ENCODE measurements at regions not wholly inside any gene's neighbourhood (a gene's known extent, or its start where the extent isn't known, plus 50 kb on each side); places are given as distances from the start of the nearest gene placed in this dataset.
A peak's percentile ranks its signal among the peaks of the same experiment; 100 is the strongest.

DNA sequence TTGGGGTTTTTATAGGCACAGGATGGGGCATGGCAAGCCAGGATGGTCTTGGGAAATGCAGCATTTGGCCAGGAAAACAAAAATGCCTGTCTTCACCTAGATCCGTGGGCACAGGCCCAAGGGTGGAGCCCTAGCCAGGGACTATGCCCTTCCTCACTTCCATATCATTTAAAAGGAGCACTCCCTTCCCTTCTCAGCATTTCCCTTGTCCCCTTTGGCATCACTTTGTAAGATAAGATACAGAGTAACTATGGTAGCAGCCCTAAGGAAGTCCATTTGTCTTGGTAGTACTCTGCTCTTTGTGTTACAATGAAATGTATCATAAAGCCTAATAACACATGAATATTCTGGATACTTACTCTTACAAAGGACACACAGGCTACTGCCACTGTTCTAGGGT lies 1092.6 kb upstream of the TENM4 start:
- no peak for DNase-seq

DNA sequence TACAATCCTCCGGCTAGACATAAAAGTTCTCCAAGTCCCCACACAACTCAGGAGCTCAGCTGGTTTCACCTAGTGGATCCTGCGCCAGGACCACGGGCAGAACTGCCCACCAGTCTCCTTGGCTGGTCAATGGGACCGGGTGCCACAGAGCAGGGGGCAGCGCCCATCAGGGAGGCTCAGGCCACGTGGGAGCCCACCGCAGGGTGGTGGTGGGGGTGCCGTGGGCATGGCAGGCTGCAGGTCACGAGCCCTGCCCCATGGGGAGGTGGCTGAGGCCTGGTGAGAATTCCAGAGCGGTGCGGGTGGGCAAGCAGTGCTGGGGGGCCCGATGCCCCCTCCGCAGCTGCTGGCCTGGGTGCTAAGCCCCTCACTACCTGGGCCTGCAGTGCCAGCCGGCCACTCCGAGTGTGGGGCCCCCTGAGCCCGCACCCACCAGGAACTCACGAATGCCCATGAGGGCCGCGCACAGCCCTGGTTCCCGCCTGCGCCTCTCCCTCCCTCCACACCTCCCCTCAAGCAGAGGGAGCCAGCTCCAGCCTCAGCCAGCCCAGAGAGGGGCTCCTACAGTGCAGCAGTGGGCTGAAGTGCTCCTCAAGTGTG lies 1091.9 kb upstream of the TENM4 start:
- no peak for DNase-seq

DNA sequence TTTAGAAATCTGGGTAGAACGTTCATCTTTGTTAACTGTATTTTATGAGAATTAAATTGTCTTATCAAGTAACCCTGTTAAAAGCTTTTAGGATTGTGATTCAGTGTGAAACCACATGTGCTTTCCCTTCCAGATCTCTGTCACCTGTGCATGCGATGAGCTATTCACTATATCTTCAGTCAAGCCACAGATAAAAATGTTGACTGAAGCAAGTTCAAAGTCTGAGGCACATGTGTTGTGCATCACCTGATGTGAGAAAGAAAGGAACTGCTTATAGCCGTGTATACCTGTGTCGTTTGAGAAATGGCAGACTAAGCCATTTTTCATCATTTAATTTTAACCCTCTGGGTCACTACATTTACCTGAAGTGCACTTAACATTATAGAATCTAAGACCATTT lies 1088.9 kb upstream of the TENM4 start:
- no peak for DNase-seq

DNA sequence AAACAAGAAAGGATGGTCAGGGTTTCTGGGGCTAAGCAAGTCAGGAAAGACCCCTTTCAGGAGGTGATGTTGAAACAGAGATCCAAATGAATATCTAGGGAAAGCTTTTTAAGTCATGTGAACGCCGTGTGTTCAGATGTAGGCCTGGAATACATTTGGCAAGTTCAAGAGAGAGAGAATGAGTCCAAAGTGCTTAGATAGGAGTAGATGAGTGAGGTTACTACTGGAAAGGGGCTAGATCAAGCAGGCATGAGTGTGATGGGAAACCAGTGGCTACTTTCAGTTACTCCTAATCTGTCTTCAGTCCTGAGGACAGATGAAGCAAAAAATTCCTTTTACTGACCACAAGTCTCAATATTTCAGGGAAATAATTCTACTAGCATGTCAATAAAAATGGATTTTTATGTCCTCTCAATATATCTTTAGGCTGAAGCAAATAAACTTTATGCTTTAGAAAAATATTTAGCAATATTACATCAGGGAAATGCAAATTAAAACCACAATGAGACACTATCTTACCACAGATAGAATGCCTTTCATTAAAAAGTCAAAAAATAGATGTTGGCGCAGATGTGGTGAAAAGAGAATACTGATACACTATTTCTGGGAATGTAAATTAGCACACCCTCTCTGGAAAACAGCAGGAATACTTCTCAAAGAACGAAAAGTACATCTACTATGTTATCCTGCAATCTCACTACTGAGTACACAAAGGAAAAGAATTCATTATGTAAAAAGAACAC lies 1085.0 kb upstream of the TENM4 start:
- no peak for DNase-seq

DNA sequence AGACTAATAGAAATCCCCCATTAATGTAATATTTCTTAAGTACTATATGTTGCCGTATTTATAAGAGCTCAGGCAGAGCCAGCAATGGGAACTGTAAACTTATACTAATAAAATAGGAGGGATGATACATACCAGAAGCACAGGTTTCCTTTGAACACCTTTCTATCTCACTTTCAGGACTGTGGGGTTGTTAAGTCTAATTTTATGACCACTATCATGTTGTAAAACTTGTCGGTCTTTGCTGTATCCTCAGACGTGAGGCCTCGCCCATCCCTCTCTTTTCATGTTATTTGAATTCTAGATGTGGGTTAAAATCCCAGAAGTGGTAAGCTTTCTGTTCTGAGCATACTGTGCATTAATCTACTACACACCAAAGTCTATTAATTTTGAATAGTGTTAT lies 1083.5 kb upstream of the TENM4 start:
- DNase-seq: no peak

DNA sequence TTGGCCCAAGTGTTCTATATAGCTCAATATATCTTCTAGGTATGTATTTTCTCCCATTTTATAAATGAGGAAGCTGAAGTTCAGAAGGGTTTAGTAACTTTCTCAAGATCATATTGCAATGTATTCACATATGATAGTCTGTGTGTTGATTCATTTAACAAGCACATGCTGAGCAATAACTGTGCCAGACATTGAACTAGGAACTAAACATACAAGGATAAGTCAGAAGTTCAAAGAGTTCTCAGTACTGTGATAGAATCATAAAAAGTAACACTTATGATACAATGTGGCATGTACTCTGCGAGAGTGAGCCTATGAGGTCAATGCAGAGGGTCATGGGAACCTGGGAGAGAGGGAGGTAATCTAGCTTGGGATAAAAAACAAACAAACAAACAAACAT lies 1082.2 kb upstream of the TENM4 start:
- no peak for DNase-seq

DNA sequence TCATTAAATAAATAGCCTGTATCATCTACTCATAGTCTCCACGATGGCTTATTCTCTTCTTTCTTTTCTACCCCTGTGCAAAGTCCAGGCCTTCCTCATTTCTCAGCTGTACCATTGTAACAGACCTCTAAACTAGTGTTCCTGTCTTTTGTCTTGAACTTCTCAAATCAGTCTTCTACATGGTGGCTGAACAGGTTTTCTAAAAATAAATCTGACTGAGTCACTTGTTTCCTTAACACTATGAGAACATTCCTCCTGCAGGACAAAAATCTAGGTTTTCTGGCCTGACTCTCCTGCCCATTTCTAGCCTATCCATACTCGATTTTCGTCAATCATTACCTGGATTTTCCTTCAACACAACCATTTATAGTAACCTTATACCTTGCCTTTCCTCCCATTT lies 1080.8 kb upstream of the TENM4 start:
- DNase-seq: no peak

DNA sequence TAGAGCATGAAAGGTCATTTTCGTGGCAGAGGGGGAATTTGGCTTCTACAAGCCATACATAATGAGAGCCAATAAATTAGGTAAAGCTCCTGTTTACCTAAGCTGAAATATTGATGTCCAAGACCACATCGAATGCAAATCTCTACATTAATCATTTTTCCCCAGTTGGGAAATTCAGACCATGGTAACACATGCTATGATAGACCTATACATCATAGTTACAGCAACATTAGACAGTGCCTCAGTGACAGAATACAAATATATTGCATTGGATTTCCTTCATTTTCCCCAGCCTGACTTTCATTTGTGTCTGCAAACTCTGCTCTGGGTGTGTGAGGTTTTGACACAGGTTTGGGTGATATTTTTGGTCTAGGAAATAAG lies 1079.7 kb upstream of the TENM4 start:
- DNase-seq: no peak

DNA sequence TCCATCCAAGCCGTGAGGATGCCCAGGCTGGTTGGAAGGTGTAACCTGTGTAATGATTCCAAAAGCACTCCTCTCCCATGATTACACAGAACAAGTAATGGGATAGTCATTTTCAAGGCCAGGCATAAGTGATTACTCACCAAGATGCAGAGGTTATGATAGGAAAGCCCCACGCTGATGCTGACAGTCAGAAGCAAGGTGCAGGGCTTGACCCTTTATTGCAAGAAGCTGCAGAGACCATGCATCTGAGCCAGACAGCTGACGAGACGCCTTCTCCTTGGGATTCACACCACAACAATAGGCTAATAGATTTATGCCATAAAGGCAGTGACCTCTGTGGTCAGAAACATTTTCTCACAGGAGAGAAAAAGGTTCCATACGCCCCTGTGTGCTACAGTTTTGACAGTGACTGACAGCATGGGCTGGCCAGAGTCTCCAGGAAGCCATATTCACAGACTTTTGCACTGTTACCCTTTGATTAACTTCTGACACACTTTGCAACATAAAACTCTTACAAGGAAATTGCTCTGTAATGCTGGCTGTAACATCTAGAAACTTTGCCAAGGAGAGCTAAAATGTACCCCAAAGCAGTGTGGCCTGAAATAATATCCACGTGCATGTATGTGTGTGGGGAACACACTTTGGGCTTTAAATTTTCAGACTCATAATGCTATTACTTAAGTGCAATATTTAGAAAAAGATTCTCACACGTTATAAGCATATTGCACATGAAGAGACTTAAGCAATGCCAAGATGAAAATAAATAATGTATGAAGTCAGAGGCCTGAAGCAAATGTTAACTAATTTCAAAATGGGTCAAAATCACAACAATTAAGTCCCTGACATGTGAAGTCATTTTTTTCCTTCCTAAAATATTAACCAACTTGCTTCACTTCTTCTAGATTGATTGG lies 1079.0 kb upstream of the TENM4 start:
- DNase-seq: peak; percentile 26

DNA sequence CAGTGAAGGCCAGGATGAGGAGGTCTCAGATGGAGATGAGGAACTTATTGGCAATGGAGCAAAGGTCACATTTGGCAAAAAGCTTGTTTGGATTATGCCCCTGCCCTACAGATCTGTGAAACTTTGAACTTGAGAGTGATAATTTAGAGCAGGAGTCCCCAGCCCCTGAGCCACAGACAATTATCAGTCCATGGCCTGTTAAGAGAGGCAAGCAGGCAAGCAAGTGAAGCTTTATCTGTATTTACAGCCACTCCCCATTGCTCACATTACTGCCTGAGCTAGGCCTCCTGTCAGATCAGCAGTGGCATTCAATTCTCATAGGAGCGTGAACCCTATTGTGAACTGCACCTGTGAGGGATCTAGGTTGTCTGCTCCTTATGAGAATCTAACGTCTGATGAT lies 1076.9 kb upstream of the TENM4 start:
- DNase-seq: no peak

DNA sequence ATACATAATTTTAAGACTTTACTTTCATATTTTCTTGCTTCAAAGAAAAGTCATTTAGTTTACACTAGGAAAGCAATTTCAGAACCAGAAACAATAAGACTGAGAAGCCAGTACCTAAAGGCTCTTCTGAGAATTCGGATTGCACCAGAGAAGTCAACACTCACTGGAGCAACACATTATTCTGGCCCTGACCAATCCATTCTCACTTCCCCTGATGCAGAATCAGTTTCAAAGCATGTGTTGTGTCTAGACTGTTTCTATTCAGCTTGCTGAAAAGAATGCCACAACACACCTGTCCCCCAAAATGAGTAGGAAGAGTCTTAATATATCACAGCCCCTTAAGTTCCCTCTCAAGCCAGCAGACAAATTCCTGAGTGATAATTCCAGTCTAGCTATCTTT lies 1074.3 kb upstream of the TENM4 start:
- DNase-seq: no peak

DNA sequence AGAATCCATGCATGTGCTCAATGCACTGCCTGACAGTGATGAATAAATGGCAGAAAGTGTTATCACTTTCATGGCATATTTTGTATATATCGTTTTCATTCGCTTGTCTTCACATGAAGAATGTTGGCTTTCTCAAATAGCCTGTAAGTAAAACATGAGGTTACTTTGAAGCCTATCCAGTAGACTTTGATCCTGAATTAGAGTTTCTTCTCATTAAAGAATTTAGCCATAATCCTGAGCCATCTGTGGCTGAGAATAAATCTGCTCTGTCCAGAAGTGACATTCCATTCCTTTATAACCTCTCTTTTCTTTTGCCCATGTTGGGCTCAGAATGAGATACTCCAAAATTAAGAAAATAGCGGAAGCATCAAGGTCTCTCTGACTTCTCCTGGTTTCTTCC lies 1071.7 kb upstream of the TENM4 start:
- DNase-seq: no peak

DNA sequence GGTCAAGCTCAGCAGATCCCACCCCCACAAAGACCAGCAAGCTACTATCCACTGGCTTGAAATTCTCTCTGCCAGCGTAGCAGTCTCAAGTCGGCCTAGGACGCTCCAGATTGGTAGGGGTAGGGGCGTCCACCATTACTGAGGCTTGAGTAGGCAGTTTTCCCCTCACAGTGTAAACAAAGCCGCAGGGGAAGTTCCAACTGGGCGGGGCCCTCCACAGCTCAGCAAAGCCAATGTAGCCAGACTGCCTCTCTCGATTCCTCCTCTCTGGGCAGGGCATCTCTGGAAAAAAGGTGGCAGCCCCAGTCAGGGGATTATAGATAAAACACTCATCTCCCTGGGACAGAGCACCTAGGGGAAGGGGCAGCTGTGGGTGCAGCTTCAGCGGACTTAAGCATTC lies 1064.9 kb upstream of the TENM4 start:
- DNase-seq: no peak

DNA sequence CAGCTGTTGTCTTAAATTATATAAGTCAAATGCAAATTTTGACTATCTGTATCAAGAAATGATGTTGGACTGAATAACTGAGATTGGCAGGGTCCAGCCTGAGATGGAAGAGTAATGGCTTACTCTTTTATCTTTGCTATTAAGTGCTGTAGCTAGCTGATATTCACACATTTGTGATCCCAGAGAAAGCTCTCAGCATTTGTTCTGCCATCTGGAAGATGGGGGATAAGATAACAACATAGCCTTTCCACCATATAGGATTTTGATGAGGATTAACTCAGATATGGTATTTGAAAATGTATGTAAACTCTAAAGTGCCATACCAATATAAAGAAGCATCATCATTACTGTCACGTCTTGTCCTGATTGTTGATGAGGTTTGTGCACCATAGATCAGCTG lies 1063.2 kb upstream of the TENM4 start:
- DNase-seq: no peak

DNA sequence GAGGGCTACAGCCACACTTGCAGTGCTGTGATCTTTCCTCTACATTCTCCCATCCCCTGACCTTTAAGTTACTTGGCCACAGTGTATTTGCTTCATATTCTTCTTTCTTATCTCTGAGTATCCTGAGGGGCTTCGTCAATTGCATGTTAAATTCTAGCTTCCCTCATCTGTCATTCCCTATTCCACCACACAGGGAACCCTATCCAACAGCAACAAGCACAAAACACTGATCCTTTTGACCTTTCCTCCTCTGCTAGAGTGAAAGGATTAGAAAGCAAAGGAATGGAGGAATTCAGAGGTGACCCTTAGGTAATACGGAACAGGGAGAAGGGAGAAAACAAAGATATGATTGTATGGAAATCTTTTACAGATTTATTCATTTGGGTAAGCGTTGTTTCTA lies 1061.7 kb upstream of the TENM4 start:
- DNase-seq: no peak

DNA sequence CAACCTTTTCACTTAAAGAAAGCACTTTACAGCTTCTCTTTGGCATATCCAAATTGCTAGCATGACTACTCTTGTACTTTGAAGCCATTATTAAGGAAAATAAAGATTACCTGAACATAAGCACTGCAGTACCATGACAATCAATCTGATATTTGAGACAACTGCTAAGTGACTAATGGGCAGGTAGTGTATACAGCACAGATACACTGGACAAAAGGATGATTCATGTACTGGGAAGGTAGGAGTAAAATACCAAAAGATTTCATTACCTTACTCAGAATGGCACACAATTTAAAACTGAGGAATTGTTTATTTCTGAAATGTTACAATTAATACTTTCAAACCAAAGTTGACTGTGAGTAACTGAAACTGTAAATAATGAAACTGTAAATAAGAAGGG lies 1054.3 kb upstream of the TENM4 start:
- no peak for DNase-seq

DNA sequence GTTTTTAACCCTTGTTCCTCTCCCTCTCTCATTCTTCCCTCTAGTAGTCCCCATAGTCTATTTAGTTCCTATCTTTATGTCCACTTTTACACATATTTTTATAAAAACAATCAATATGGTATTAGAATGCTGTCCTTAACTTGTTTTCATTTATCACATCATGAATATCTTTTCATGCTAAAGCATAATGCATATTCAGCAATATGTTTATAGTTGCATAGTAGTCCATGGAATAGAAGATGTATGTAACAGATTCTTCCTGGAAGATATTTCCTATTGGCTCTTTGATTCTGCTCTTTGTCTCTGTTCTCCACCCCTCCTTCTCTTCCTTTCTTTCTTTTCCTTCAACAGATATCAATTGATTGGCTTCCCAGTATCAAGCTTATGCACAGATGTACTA lies 1047.1 kb upstream of the TENM4 start:
- DNase-seq: no peak

DNA sequence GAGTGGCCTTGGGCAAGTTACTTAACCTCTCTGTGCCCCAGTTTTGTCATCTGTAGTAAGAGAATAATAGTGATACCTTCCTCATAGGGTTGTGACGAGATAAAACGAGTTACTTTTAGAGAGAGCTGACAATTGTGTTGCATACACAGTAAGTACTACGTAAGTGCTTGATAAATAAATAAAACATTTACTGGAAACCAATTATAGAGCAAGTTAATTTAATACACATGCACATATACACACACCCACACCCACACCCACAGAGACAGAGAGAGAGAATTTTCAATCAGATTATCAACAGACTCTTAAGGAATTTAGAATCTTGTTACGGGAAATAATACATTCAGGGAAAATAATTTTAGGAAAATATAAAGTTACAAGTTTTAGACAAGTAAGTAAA lies 1045.8 kb upstream of the TENM4 start:
- no peak for DNase-seq

DNA sequence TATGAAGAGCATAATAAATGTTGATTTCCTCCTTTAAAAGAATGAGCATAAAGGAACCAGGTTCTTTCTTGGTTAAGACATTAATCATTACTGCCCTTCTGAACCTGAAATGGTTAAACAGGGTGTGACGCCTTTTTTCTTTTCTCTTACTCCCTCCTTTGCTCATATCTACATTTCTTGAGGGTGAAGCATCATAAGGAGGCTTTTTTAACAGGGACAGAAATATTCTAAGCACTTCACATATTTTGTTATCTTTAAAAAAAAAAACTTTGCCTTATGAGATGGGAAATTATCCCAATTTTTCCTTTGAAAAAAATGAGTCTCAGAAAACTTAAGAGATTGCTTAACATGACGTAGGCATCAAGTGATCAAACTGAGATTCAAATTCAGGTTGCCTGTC lies 1036.3 kb upstream of the TENM4 start:
- no peak for DNase-seq

DNA sequence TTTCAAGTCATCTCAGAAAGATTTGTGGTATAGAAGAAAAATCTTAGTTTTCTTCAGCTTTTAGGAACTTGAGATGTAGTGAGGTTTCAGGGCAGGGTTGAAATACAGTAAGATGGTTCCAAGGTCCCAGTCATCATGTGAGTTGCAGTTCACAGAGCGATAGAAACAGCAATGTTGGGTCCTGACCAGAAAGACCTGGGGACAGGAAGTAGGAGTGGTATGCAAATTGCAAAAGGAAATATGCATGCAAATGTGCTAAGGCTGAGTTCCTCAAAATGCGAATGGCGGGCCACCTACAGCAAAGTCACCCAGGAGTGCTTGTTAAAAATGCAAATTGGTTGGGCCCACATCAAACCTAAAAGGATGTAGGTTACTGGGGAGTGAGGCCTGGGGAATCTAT lies 1032.7 kb upstream of the TENM4 start:
- DNase-seq: no peak

DNA sequence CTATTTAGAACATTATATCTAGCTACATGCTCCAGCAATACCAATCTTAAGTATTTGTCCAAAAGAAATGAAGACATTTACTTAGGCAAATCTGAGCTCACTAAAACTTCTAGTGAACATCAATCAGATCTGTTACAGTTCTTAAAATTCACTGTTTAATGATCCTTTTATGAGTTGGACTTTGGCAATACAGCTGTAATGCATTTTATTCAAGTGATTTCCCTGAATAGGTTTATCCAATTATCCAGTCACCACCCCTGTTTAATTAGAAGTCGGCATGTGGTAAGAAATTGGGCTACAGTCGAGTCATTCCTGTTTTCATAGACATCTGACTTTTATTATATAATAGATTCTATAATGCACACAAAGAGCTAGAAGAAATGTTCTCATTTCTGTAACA lies 1029.0 kb upstream of the TENM4 start:
- DNase-seq: no peak

DNA sequence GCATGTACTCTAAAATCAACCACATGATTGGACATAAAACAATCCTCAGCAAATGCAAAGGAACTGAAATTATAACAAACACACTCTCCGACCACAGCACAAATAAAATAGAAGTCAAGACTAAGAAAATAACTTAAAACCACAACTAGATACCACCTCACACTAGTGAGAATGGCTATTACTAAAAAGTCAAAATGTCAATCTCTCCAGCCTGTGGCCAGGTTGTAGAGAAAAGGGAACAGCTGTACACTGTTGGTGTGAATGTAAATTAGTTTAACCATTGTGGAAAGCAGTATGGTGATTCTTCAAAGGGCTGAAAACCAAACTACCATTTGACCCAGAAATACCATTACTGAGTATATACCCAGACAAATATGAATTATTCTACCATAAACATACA lies 1025.7 kb upstream of the TENM4 start:
- no peak for DNase-seq

DNA sequence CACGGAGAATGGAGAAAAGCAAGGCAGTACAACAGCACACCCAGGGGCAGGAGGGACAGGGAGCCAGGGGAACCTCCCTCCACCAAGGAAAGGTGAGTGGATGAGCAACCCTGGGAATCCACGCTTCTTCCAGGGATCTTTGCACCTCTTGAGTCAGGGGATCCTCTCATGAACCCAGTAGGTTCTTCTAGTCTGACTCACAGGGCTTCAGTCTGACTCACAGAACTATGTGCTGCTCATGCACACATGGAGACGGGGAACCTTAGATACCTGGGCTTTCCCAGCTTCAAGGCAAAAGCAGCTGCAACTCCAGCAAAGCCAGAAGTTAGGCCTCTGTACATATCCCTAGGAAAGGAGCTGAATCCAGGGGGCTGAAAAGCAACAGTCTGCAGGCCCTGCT lies 1021.4 kb upstream of the TENM4 start:
- DNase-seq: no peak

DNA sequence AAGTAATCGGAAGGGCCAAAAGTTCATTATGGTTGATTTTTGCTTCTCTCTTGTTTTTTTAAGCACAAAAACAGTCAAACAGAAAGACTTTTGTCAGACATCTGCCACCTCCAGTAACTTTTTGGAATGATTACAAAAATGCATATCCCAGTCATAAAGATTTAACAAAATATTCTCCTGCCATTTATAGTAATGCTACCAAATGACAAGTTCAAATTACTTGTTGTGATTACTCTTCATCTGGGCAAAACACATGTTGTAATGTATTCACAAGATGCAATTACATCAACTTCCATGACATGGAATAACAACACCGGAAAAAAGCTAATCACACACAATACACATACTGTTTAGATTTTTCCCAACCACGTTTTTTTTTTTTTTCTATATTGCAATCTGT lies 1017.5 kb upstream of the TENM4 start:
- no peak for DNase-seq

Measured in retina (tissue), 1 donor.